ENCODE measurements at regions not wholly inside any gene's neighbourhood (a gene's known extent, or its start where the extent isn't known, plus 50 kb on each side); places are given as distances from the start of the nearest gene placed in this dataset.

DNA sequence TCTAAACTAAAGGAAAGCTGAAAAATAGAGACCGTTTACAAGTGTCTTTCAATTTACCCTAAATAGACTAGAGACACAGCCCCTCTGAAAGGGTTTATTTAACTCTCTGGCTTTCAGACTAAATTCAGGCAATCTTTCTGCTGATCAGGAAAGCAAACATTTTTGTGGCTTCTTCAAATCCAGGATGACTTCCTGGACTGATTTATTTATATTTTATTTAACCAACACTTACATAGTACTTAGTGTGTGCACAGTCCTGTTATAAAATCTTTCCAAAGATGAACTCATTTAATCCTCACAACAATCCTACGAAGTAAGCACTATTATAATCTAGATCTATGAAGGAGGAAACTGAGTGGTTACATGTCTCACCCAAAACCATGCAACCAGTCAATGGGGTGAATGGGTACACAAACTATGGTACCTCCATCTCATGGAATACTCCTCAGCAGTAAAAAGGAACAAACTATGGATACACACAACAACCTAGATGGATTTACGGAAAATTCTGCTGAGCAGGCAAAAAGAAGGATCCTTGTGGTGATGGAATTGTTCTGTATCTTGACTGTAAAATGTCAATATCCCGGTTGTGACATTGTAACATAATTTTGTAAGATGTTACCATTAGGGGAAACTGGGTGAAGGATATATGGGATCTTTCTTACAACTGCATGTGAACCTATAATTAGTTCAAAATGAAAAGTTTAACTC is 64.1 kb upstream of the MAMLD1 start:
- DNase-seq (ENCODE audit: low spot score) = no peak

DNA sequence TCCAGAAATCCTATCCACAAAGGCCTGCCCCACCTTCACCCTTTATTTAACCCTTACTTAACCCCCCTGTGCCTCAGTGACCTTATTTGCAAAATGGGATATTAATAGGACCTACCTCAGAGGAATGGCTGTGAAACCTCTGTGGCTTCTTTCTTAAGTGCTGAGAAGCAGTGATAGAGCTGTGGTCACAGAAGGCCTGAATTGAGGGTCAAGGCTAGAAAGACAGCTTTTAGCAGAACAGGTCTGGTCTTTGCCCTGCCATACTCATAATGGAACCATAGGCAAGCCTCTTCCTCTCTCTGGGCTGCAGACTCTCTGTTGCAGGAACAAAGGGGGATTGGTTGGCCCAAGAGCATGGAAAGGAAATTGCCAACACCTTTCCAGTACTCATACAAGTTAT is 63.5 kb upstream of the MAMLD1 start:
- no peak for DNase-seq (ENCODE audit: low spot score)

DNA sequence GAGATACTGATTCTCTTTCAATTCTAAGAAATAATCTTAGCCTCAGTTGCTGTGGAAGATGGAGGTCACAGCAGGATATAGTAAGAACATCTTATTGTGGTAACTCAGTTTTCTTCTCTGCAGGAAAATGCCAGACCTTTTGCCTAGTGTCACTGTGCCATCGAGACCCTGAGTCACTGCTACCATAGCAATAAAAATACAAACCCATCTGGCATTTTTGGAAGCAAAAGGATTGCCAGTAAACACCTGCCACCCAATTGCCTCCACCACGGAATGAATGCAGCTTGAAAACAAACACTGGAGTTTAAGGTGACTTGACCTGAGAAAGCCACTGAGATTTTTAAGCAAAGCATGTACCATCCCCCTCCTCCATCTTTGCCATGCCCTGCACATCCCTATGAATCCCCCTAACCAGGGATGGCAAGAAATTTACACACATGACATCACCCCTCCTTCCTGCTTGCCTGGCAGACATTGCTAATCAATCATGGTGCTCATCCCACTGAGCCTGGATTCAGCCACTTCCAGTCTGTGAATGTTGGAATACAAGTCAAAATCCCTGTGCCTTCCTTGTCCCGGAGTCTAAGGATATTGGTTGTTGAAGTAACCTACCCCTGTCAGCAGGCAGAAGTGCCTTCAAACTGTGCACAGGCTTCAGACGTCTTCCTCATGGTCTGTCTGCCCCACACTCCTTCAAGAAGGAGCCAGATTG is 59.6 kb upstream of the MAMLD1 start:
- no peak for DNase-seq (ENCODE audit: low spot score)

DNA sequence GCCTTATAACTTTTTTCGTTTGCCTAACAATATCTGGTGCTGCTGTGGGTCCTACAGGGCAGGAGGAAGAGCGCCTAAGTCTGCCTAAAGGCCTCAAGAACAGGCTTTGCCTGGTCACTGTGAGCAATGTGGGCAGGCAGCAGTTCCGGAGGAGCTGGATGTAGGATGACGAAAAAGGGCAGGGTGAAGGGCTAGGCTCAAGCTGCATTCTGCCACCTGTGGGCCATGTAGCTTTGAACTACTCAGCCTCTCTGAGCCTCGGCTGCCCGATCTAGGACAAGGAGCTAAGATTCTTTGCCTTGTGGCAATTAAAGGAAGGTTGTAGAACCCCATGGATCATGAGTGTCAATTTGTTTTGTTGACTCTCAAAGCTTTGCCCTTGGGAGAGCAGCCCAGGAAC is 57.1 kb upstream of the MAMLD1 start:
- DNase-seq (ENCODE audit: low spot score) = no peak

DNA sequence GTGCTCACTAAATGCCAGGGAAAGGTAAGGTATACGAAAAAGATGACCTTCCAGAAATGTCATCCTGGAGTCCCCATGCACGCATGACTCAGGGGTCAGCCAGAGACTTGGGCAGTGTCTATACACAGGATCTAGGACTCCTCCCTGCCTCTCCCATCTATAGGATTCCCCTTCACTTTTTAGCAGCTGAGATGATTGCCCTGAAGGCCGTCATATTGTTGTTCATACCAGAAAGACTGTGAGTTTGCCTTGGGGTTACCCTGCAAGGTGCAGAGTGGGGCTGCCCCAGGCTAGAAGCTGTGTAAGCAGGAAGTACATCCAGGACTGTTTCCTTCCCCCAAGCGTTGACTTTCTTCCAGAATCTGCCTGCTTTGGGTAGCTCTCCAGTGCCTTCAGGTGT is 55.1 kb upstream of the MAMLD1 start:
- DNase-seq (ENCODE audit: low spot score) = no peak

DNA sequence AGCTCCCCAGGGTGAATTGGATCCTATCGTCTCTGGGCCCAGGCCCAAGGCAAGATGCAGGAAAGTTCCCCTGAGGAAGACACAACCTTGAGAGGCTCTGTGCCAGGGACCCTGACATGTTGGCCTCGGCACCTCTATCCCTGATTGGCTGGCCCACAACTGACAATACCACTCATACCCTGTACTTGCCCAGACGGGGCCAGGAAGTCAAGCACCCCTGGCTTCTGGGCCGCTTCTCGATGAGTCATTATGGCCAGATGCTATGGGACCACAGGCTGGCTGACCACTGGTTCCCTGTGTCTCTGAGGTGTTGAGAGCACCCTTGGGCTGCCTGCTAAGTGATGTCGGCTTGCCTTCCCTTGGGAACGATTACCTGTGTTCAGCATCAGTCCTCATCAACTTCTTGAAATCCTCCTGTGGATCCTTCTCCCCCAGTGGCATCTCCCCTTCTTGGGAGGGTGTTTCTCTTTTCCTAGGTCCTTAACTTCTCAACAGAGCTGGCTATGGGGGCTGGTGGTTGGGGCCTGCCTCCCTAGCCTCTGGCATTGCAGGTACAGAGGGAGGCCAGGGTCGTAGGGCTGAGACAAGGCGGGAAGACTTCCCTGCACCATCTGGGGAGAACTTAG is 54.5 kb upstream of the MAMLD1 start:
- no peak for DNase-seq (ENCODE audit: low spot score)

DNA sequence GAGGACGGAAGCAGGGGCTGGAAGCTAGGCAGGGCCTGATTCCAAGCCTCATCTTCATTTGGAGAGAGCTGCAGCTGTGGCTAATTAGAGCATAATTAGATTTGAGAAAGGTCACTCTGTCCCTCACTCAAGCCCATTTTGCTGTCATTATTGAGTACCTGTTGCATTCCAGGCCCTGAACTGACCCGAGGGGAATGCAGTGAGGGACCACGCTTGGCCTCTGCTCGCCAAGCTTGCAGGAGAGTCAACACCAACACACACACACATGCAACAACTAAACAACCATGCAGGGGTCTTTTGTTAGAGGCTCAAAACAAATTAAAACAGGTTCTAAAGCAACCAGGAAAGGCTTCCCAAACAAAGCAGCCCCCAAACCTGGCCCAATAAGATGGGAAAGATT is 52.7 kb upstream of the MAMLD1 start:
- no peak for DNase-seq (ENCODE audit: low spot score)

DNA sequence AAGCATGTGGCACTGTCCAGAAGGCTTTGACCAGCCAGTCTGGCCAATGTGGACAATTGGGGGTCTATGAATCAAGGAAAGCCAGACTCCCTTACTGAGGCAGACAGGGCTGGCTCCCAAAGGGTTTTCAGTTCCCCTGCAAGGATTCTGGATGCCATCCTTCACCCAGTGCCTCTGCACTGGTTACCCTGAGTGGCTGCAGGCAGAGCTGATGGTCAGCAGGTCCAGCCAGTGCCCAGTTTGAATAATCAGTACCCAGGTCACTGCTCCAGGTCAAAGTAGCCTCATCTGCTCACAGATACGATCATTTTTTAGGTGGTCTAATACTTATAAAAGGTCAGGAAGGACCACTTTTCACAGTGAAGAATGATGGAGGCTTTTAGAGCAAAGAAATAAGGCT is 52.2 kb upstream of the MAMLD1 start:
- DNase-seq (ENCODE audit: low spot score) = no peak

DNA sequence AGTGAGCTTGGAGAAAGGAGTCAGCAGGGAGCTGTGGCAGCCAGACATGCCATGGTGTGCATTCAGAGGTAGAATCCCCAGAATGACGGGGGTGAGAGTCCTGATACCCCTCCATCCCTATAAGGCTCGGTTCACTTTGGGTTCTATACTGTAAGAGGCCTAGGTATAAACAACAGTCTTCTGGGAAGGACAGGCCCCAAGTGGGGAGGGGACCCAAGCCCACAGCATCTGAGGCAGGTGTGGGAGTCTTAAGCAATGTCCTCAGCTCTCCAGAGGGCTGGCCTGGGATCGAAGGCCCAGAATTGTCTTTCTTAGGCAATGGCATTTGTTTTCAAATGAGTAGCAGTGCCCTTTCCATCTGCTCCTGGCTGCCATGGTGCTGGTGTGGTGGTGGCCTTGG is 50.2 kb upstream of the MAMLD1 start:
- no peak for DNase-seq (ENCODE audit: low spot score)

Measured in activated CD4-positive, alpha-beta T cell treated with anti-CD3 and anti-CD28 coated beads, Interleukin-2, Interleukin-4, amounts not matched to agents 100 ng/mL and 50 ng/mL, durations not matched to agents 16 hours and 8 hours (primary cell).